CD4-positive, alpha-beta memory T cell (primary cell): ENCODE measurements at regions not wholly inside any gene's neighbourhood (a gene's known extent, or its start where the extent isn't known, plus 50 kb on each side); places are given as distances from the start of the nearest gene placed in this dataset.

Experiments
- CTCF ChIA-PET: fragments of 350-600 bp; sonication (Branson Sonifier 250); formaldehyde crosslinking; loops from one replicate; lab custom pipeline; 2021; ENCODE audit warnings: inconsistent platforms; ENCODE audit not compliant: partially characterized antibody; lab: Charles Lee
- POLR2A ChIA-PET: fragments of 350-600 bp; sonication (Branson Sonifier 250); formaldehyde crosslinking; loops from one replicate; lab custom pipeline; 2021; ENCODE audit not compliant: partially characterized antibody; lab: Charles Lee
- DNase-seq, 5 donors: peaks; one replicate each; pipeline versions ENCODE4 v3.0.0 to v3.0.0-alpha.2; 2020 to 2022; ENCODE audit warnings: mixed read lengths in 1 of 5
- H3K27ac ChIP-seq: one replicate; pipeline ENCODE4 v1.7.0; 2013; ENCODE audit warnings: low read depth, low read length
- H3K27me3 ChIP-seq: 2 replicates; pipeline ENCODE4 v1.7.0; 2013; ENCODE audit warnings: mild to moderate bottlenecking, low read length, moderate library complexity; ENCODE audit not compliant: insufficient read depth
- H3K36me3 ChIP-seq: 2 replicates; pipeline ENCODE4 v1.7.0; 2013; ENCODE audit warnings: mild to moderate bottlenecking, low read length, moderate library complexity; ENCODE audit not compliant: insufficient read depth
- H3K4me1 ChIP-seq: 2 replicates; pipeline ENCODE4 v1.7.0; 2013; ENCODE audit warnings: mild to moderate bottlenecking, low read length, moderate library complexity; ENCODE audit not compliant: insufficient read depth
- H3K4me3 ChIP-seq, 2 donors: one replicate each; pipeline ENCODE4 v1.7.0; 2013; ENCODE audit warnings: low read length in 2 of 2, mild to moderate bottlenecking in 1 of 2
- H3K9me3 ChIP-seq, 2 donors: one replicate each; pipeline ENCODE4 v1.7.0; 2013; ENCODE audit warnings: low read length in 2 of 2, control low read depth in 1 of 2; ENCODE audit not compliant: control insufficient read depth in 1 of 2
- H3K27ac Mint-ChIP-seq, 7 donors: one replicate each; pipeline ENCODE4 v1.8.0; 2020 to 2021; ENCODE audit warnings: mixed read lengths in 7 of 7, mild to moderate bottlenecking in 6 of 7, inconsistent platforms in 3 of 7, moderate library complexity in 3 of 7
- H3K27me3 Mint-ChIP-seq, 2 donors: one replicate each; pipeline ENCODE4 v1.8.0; 2020 to 2021; ENCODE audit warnings: mixed read lengths in 2 of 2
- H3K36me3 Mint-ChIP-seq, 2 donors: one replicate each; pipeline ENCODE4 v1.8.0; 2020 to 2021; ENCODE audit warnings: mixed read lengths in 2 of 2, inconsistent platforms in 1 of 2, mild to moderate bottlenecking in 1 of 2
- H3K4me1 Mint-ChIP-seq, 4 donors: one replicate each; pipeline ENCODE4 v1.8.0; 2020 to 2021; ENCODE audit warnings: mixed read lengths in 4 of 4, mild to moderate bottlenecking in 1 of 4
- H3K4me3 Mint-ChIP-seq, 8 donors: one replicate each; pipeline ENCODE4 v1.8.0; 2020 to 2021; ENCODE audit warnings: mixed read lengths in 8 of 8, mild to moderate bottlenecking in 7 of 8, moderate library complexity in 6 of 8, inconsistent platforms in 3 of 8
- H3K9me3 Mint-ChIP-seq, 8 donors: one replicate each; pipeline ENCODE4 v1.8.0; 2020 to 2021; ENCODE audit warnings: mixed read lengths in 8 of 8, mild to moderate bottlenecking in 5 of 8, inconsistent platforms in 3 of 8, moderate library complexity in 1 of 8
- intact Hi-C: fragments of 100-400 bp; cut with micrococcal nuclease; formaldehyde crosslinking; loops from one replicate; pipeline ENCODE4 v1.15.1; 2023

DNA sequence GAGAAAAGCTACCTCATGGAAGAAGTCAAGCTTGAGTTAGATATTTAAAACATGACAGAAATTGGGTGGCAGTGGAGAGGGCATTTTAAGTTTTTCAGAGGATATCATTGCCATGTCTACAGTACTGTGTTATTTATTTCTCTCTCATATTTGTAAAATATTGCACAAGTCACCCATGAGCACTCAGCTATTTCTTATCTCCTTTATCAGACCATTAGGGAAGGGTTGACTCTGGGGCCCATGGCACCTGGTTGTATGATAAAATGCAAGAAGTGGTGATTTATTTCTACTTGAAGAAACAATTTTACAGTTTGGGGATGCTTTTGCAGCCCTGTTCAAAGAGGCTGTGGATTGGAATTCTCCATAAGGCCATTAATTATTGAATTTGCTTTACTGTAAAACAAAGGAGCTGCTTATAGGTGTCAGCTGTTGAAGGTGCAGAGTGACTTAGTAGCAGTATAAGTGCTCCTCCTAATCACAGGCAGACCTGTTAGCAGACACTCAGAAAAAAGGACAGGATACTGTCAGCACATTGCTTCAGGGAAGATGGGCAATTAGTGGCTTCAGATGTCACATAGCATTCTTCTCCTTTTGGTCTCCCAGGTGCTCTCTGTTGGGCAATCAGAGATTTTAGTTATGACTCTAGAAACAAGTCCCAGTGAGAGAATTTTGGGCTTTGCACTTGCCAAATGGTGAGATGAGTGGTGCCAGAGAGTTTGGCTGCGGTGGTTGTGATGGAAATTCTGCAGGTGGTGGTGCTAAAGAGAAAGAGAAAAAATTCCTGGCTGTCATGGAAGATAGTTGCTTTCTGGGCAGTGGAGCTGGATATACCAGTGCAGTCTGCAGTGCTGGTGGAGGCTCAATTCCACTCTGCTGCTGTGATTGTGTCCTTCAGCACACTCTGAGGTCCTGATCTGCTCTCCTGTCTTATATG, 129.7 kb upstream of the ROPN1 start:
- H3K27ac Mint-ChIP-seq: no peak overlapping the region
- H3K9me3 Mint-ChIP-seq: peaks cover 0 to 3% (median 0%) of the 10 kb centered on the region in 8 donors
- H3K27me3 ChIP-seq: no peaks in the 10 kb centered on the region
- CTCF ChIA-PET: no interaction called here
- no peak overlapping the region for H3K4me3 ChIP-seq
- H3K4me1 Mint-ChIP-seq: no peaks in the 10 kb centered on the region
- H3K4me3 Mint-ChIP-seq: no peak overlapping the region
- intact Hi-C loops: no loop called here
- H3K9me3 ChIP-seq: no peaks in the 10 kb centered on the region
- H3K4me1 ChIP-seq: no peaks in the 10 kb centered on the region
- H3K27me3 Mint-ChIP-seq: peaks cover 5 to 7% of the 10 kb centered on the region in 2 donors
- no peak for DNase-seq
- H3K27ac ChIP-seq: no peak overlapping the region
- H3K36me3 Mint-ChIP-seq: no peaks in the 10 kb centered on the region
- no peaks in the 10 kb centered on the region for H3K36me3 ChIP-seq
- POLR2A ChIA-PET: no interaction called here

DNA sequence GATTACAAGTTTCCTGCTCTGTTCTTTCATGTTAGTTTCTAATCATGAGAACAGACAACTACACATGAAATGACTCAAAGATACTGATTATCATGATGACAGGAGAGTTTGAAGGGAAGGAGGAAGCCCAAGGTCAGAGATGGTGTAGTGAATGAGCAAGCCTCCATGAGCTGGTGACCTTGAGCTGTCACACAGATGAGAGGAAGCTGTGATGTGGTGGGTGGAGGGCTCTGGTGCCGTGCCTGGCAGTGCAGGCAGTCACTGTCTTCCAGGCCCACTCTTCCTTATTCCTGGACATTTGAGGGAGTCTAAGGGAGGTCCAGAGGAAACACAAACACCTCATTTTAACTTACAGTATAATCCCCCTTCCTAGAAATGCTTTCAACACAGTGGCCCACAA, 133.4 kb upstream of the ROPN1 start:
- H3K4me3 ChIP-seq: no peak overlapping the region
- H3K27ac Mint-ChIP-seq: no peak overlapping the region
- intact Hi-C loops: no loop called here
- CTCF ChIA-PET: no interaction called here
- H3K27ac ChIP-seq: no peak overlapping the region
- no peaks in the 10 kb centered on the region for H3K4me1 ChIP-seq
- POLR2A ChIA-PET: no interaction called here
- H3K36me3 Mint-ChIP-seq: no peaks in the 10 kb centered on the region
- H3K27me3 ChIP-seq: no peaks in the 10 kb centered on the region
- no peak overlapping the region for H3K4me3 Mint-ChIP-seq
- H3K4me1 Mint-ChIP-seq: no peaks in the 10 kb centered on the region
- no peak for DNase-seq
- H3K36me3 ChIP-seq: no peaks in the 10 kb centered on the region
- H3K9me3 ChIP-seq: no peaks in the 10 kb centered on the region
- H3K27me3 Mint-ChIP-seq: peaks cover 7 to 9% of the 10 kb centered on the region in 2 donors
- H3K9me3 Mint-ChIP-seq: peaks cover 0 to 3% (median 0%) of the 10 kb centered on the region in 8 donors

DNA sequence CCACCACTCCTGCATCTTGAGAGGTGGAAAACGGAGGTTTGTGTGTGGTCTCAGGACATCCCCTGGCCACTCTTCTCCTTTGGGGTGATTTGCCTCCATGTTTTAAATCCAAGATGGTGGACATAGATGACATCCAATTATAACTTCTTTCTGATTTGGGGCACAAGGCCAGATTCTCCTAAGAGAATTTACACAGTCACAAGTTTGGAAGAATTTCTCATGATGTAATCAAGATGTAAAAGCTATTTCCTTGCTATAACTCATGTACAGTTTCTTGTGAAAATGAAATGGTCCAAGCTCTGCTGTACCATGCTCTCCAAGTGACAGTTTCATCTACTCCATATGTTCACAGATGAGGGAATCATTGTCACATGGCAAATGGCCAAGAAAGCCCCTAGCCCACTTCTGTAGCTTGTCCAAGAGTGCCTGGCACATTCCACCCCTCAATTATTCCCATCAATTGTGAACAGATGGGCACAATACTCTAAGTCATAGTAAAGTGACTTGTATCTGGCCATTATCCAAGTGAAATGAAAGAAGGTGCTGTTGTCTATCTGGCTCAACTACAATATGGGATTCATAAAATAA, 134.6 kb upstream of the ROPN1 start:
- Histone ChIP-seq H3K27me3 (no peaks in the 10 kb centered on the region), H3K4me3 (no peak overlapping the region), H3K27ac (no peak overlapping the region), H3K36me3 (no peaks in the 10 kb centered on the region), H3K4me1 (no peaks in the 10 kb centered on the region), H3K9me3 (no peaks in the 10 kb centered on the region)
- peaks cover 7% of the 10 kb centered on the region in 2 donors for H3K27me3 Mint-ChIP-seq
- ChIA-PET CTCF (no interaction called here), POLR2A (no interaction called here)
- no peak overlapping the region for H3K4me3 Mint-ChIP-seq
- no peaks in the 10 kb centered on the region for H3K4me1 Mint-ChIP-seq
- DNase-seq: no peak
- intact Hi-C loops: no loop called here
- H3K36me3 Mint-ChIP-seq: no peaks in the 10 kb centered on the region
- no peak overlapping the region for H3K27ac Mint-ChIP-seq
- peaks cover 0 to 3% (median 0%) of the 10 kb centered on the region in 8 donors for H3K9me3 Mint-ChIP-seq

DNA sequence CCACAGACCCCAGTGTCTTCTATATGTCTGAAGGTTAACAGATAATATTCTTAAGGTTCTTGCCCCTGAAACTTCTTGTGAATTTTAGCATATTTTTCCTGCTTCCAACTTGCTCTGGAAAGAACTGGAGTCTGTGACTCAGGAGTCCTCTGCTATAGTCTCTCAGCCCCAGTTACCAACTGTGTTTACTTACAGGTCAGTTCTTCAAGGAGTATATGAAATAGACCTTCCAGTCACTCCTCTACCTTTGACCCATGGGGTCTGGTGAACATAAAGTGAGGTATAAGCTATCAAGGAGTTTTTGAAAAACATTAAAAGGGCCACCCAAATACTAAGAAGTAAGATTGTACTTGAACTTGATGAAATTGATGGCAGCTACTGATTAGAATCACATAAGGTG, 139.2 kb upstream of the ROPN1 start:
- H3K4me1 ChIP-seq: no peaks in the 10 kb centered on the region
- H3K27ac ChIP-seq: no peak overlapping the region
- no peak overlapping the region for H3K4me3 Mint-ChIP-seq
- no peaks in the 10 kb centered on the region for H3K9me3 ChIP-seq
- H3K27ac Mint-ChIP-seq: no peak overlapping the region
- peaks cover 0 to 2% (median 0%) of the 10 kb centered on the region in 8 donors for H3K9me3 Mint-ChIP-seq
- intact Hi-C loops: no loop called here
- DNase-seq: no peak
- ChIA-PET CTCF (no interaction called here), POLR2A (no interaction called here)
- H3K27me3 Mint-ChIP-seq: peaks cover 5 to 12% of the 10 kb centered on the region in 2 donors
- H3K4me3 ChIP-seq: no peak overlapping the region
- H3K27me3 ChIP-seq: no peaks in the 10 kb centered on the region
- no peaks in the 10 kb centered on the region for H3K4me1 Mint-ChIP-seq
- no peaks in the 10 kb centered on the region for H3K36me3 Mint-ChIP-seq
- no peaks in the 10 kb centered on the region for H3K36me3 ChIP-seq

DNA sequence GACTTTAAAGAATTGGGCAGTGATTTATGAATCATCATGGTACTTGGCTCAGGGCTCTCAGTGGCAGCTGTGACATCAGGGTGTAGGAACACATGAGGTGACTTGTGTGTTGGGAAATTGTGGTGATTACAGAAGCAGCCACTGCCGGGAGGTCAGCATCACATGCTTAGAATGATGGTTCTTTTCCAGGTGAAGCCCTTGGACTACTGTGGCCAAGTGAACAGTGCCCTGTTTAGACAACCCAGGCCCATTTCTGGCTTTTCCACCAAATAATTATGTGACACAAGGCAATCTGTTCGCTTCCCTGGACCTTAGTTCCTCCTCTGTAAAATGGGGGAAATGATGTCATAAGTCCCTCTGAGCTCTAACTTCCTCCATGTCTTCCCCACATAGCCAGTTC, 139.7 kb upstream of the ROPN1 start:
- H3K9me3 Mint-ChIP-seq: peaks cover 0 to 2% (median 0%) of the 10 kb centered on the region in 8 donors
- no peaks in the 10 kb centered on the region for H3K4me1 ChIP-seq
- H3K4me3 ChIP-seq: no peak overlapping the region
- no peak overlapping the region for H3K4me3 Mint-ChIP-seq
- no peak for DNase-seq
- intact Hi-C loops: no loop called here
- CTCF ChIA-PET: no interaction called here
- H3K27me3 ChIP-seq: no peaks in the 10 kb centered on the region
- H3K27ac Mint-ChIP-seq: no peak overlapping the region
- no peak overlapping the region for H3K27ac ChIP-seq
- no peaks in the 10 kb centered on the region for H3K36me3 Mint-ChIP-seq
- peaks cover 5 to 12% of the 10 kb centered on the region in 2 donors for H3K27me3 Mint-ChIP-seq
- H3K4me1 Mint-ChIP-seq: no peaks in the 10 kb centered on the region
- H3K9me3 ChIP-seq: no peaks in the 10 kb centered on the region
- no peaks in the 10 kb centered on the region for H3K36me3 ChIP-seq
- POLR2A ChIA-PET: no interaction called here

DNA sequence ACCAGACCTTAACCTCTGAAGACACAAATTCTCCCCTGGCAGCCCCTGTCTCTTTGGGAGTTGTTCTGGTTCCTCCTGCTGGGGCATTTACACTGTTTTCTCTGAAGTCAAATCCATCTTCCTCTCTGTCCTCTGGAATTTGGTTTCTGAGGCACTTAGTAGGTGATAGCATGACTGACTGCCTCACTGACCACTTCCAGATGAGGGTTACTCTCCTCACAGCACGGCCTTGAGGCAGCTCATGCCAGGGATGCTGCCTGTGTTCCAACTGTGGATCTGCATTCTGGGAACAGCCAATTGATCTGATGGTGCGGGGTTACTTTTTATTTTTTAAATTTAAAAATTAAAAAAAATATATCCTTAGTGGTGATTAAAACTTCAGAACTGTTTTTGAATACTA, 140.9 kb upstream of the ROPN1 start:
- H3K9me3 Mint-ChIP-seq: no peaks in the 10 kb centered on the region
- no peaks in the 10 kb centered on the region for H3K4me1 ChIP-seq
- H3K36me3 ChIP-seq: no peaks in the 10 kb centered on the region
- no peak overlapping the region for H3K4me3 ChIP-seq
- H3K27ac Mint-ChIP-seq: no peak overlapping the region
- H3K36me3 Mint-ChIP-seq: no peaks in the 10 kb centered on the region
- ChIA-PET POLR2A (no interaction called here), CTCF (no interaction called here)
- H3K4me3 Mint-ChIP-seq: no peak overlapping the region
- intact Hi-C loops: no loop called here
- no peak for DNase-seq
- H3K9me3 ChIP-seq: no peaks in the 10 kb centered on the region
- no peak overlapping the region for H3K27ac ChIP-seq
- H3K27me3 ChIP-seq: no peaks in the 10 kb centered on the region
- no peaks in the 10 kb centered on the region for H3K4me1 Mint-ChIP-seq
- H3K27me3 Mint-ChIP-seq: peaks cover 7 to 12% of the 10 kb centered on the region in 2 donors

DNA sequence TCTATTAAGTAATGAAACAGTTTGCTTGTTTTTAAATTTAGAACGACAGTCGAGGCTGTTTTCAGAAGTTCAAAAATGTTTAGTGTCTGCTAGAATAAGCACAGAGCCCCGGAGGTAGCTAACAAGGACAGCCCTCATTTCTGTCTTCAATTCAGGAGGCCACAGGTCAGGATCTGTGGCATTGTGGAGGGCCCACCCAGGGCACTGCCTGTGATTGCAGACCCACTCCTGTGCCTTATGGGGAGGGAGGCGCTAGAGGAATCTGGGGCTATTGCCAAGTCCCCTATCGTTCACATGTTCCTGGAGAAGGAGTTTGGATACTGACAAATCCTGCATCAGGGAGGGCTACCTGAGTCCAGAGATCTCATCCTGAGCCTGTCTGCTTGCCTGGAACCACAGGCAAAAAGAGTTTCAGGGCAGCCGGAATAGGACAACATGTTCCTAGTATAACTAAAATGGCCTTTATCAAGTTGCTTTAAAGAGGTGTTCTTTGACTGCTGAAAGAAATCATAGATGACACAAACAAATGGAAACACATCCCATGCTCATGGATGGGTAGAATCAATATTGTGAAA, 141.5 kb upstream of the ROPN1 start:
- no peak overlapping the region for H3K4me3 Mint-ChIP-seq
- CTCF ChIA-PET: no interaction called here

More for the DNA sequence above, 141.5 kb upstream of the ROPN1 start:
- Histone ChIP-seq H3K36me3 (no peaks in the 10 kb centered on the region), H3K4me3 (no peak overlapping the region), H3K27ac (no peak overlapping the region), H3K4me1 (no peaks in the 10 kb centered on the region), H3K9me3 (no peaks in the 10 kb centered on the region), H3K27me3 (no peaks in the 10 kb centered on the region)
- Mint-ChIP-seq H3K27me3 (peaks cover 7 to 12% of the 10 kb centered on the region in 2 donors), H3K9me3 (no peaks in the 10 kb centered on the region), H3K27ac (no peak overlapping the region), H3K4me1 (no peaks in the 10 kb centered on the region), H3K36me3 (no peaks in the 10 kb centered on the region)
- POLR2A ChIA-PET: no interaction called here
- intact Hi-C loops: no loop called here
- no peak for DNase-seq
